ENCODE measurements at regions not wholly inside any gene's neighbourhood (a gene's known extent, or its start where the extent isn't known, plus 50 kb on each side); places are given as distances from the start of the nearest gene placed in this dataset.

DNA sequence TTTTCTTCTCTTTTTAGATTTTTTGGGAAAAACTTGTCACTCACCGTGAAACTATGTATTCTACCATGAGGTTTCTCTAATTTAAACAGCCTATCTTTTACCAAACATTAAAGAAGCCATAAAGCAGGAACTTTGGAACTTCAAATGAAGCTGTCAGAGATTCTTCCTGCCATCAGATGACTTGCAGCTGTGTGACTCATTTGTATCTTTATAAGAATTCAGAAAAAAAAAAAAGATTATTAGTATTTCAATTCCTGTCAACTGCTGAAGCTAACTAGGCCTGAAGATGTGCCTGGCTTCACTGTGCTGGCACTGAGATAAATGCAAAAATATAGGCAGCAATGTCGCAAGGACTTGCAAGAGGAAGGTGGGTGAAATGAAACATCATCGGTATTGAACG, 1399.1 kb upstream of the PIK3C3 start:
- Histone ChIP-seq H3K27ac (ENCODE audit: low read depth, low read length) (no peak overlapping the region), H3K36me3 (ENCODE audit: control insufficient read depth, low read length) (no peaks in the 10 kb centered on the region), H3K4me3 (ENCODE audit: low read length) (no peak overlapping the region), H3K4me1 (ENCODE audit: control insufficient read depth, low read length) (no peaks in the 10 kb centered on the region), H3F3A (ENCODE audit: control insufficient read depth, insufficient read depth) (no peaks in the 10 kb centered on the region), H4K20me1 (ENCODE audit: control insufficient read depth, insufficient read depth, low read depth, low read length) (no peaks in the 10 kb centered on the region), H3K9me3 (ENCODE audit: control insufficient read depth, insufficient read depth, low read length) (no peaks in the 10 kb centered on the region), H3K27me3 (ENCODE audit: control insufficient read depth, low read length) (no peaks in the 10 kb centered on the region), H3K79me2 (ENCODE audit: control insufficient read depth, low read length) (no peaks in the 10 kb centered on the region), H3K9me2 (replicated peaks; ENCODE audit: control insufficient read depth, low read length) (no peaks in the 10 kb centered on the region), H3K4me2 (ENCODE audit: low read length) (no peak overlapping the region)
- TF ChIP-seq EZH2phosphoT487 (IDR thresholded peaks at IDR 0.05; ENCODE audit: borderline replicate concordance, low read length): no peak
- TF ChIP-seq, protein P1, sequence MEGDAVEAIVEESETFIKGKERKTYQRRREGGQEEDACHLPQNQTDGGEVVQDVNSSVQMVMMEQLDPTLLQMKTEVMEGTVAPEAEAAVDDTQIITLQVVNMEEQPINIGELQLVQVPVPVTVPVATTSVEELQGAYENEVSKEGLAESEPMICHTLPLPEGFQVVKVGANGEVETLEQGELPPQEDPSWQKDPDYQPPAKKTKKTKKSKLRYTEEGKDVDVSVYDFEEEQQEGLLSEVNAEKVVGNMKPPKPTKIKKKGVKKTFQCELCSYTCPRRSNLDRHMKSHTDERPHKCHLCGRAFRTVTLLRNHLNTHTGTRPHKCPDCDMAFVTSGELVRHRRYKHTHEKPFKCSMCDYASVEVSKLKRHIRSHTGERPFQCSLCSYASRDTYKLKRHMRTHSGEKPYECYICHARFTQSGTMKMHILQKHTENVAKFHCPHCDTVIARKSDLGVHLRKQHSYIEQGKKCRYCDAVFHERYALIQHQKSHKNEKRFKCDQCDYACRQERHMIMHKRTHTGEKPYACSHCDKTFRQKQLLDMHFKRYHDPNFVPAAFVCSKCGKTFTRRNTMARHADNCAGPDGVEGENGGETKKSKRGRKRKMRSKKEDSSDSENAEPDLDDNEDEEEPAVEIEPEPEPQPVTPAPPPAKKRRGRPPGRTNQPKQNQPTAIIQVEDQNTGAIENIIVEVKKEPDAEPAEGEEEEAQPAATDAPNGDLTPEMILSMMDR (IDR thresholded peaks at IDR 0.05; ENCODE audit: low read depth, low read length, poor library complexity, severe bottlenecking): no peak

DNA sequence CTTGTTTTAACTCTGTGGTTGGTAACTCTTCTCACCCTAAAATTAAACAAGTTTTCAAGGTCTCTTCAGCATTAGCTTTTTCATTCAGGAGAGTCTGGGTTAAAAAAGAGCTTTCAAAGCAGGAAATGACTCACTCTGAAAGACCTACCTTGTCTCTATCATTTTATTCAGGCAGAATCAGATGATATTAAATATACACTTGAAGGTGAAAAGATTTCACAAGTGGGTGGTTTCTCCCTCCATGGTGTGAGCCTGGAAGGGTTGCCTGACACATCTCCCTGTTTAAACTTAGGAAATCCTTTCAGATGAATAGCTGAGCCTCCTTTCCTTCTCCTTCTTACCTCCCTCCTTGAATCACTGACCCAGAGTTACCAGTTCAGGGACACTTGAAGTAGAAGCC, 1402.0 kb upstream of the PIK3C3 start:
- H3K9me3 ChIP-seq (ENCODE audit: control insufficient read depth, insufficient read depth, low read length): no peaks in the 10 kb centered on the region; the same call in 1 of the 2 replicates
- no peaks in the 10 kb centered on the region for H3K27me3 ChIP-seq (ENCODE audit: control insufficient read depth, low read length)
- H3K4me2 ChIP-seq (ENCODE audit: low read length): no peak overlapping the region
- no peak for TF ChIP-seq EZH2phosphoT487 (IDR thresholded peaks at IDR 0.05; ENCODE audit: borderline replicate concordance, low read length)
- TF ChIP-seq, protein P1 (IDR thresholded peaks at IDR 0.05; ENCODE audit: low read depth, low read length, poor library complexity, severe bottlenecking): no peak
- no peaks in the 10 kb centered on the region for H3F3A ChIP-seq (ENCODE audit: control insufficient read depth, insufficient read depth)
- H3K4me1 ChIP-seq (ENCODE audit: control insufficient read depth, low read length): no peaks in the 10 kb centered on the region
- H3K27ac ChIP-seq (ENCODE audit: low read depth, low read length): no peak overlapping the region
- no peak overlapping the region for H3K4me3 ChIP-seq (ENCODE audit: low read length)
- H4K20me1 ChIP-seq (ENCODE audit: control insufficient read depth, insufficient read depth, low read depth, low read length): no peaks in the 10 kb centered on the region
- no peaks in the 10 kb centered on the region for H3K79me2 ChIP-seq (ENCODE audit: control insufficient read depth, low read length)
- no peaks in the 10 kb centered on the region for H3K36me3 ChIP-seq (ENCODE audit: control insufficient read depth, low read length)
- H3K9me2 ChIP-seq (replicated peaks; ENCODE audit: control insufficient read depth, low read length): no peaks in the 10 kb centered on the region

DNA sequence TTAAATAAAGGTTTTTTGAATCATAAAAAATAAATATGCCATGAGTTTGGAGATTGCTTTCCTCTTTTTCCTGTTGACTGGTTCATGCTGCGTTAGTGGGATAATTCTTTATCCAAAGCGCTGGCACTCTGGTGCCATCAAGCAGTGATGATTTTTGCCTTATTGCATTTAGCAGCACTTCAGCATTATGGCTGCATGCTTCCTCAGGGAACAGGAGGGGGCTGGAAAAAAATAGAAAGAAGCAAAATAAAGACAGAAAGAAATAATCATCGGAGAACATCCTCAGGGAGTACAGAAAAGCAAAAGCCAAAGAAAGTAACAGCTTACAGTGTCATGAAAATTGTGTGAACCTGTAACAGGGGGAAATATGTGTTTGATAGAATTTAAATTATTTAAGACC, 1408.2 kb upstream of the PIK3C3 start:
- no peak overlapping the region for H3K27ac ChIP-seq (ENCODE audit: low read depth, low read length)
- H4K20me1 ChIP-seq (ENCODE audit: control insufficient read depth, insufficient read depth, low read depth, low read length): no peaks in the 10 kb centered on the region
- H3F3A ChIP-seq (ENCODE audit: control insufficient read depth, insufficient read depth): no peaks in the 10 kb centered on the region
- no peaks in the 10 kb centered on the region for H3K79me2 ChIP-seq (ENCODE audit: control insufficient read depth, low read length)
- H3K9me2 ChIP-seq (replicated peaks; ENCODE audit: control insufficient read depth, low read length): no peaks in the 10 kb centered on the region
- no peak overlapping the region for H3K4me3 ChIP-seq (ENCODE audit: low read length)
- no peaks in the 10 kb centered on the region for H3K4me1 ChIP-seq (ENCODE audit: control insufficient read depth, low read length)
- H3K9me3 ChIP-seq (ENCODE audit: control insufficient read depth, insufficient read depth, low read length): no peaks in the 10 kb centered on the region; the same call in 1 of the 2 replicates
- no peaks in the 10 kb centered on the region for H3K27me3 ChIP-seq (ENCODE audit: control insufficient read depth, low read length)
- TF ChIP-seq, protein P1 (IDR thresholded peaks at IDR 0.05; ENCODE audit: low read depth, low read length, poor library complexity, severe bottlenecking): no peak
- no peak for TF ChIP-seq EZH2phosphoT487 (IDR thresholded peaks at IDR 0.05; ENCODE audit: borderline replicate concordance, low read length)
- H3K4me2 ChIP-seq (ENCODE audit: low read length): no peak overlapping the region
- no peaks in the 10 kb centered on the region for H3K36me3 ChIP-seq (ENCODE audit: control insufficient read depth, low read length)

DNA sequence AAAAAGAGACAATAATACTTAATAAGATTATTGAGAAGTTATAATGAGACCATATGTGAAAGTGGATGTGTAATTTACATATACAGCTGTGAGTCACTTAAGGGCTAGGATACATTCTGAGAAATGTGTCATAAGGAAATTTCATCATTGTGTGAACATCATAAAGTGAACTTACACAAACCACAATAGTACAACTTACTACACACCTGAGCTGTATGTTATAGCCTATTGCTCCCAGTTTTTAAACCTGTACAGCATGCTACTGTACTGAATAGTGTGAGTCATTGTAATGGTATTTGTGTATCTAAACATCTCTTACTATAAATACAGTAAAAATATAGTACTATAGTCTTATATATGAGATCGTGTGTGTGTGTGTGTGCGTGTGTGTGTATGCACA, 1420.3 kb upstream of the PIK3C3 start:
- no peaks in the 10 kb centered on the region for H3K4me1 ChIP-seq (ENCODE audit: control insufficient read depth, low read length)
- no peaks in the 10 kb centered on the region for H3K79me2 ChIP-seq (ENCODE audit: control insufficient read depth, low read length)
- H3K27ac ChIP-seq (ENCODE audit: low read depth, low read length): no peak overlapping the region
- H3K4me3 ChIP-seq (ENCODE audit: low read length): no peak overlapping the region
- H3K4me2 ChIP-seq (ENCODE audit: low read length): no peak overlapping the region
- H3K36me3 ChIP-seq (ENCODE audit: control insufficient read depth, low read length): no peaks in the 10 kb centered on the region
- no peaks in the 10 kb centered on the region for H3K27me3 ChIP-seq (ENCODE audit: control insufficient read depth, low read length)
- no peak for TF ChIP-seq EZH2phosphoT487 (IDR thresholded peaks at IDR 0.05; ENCODE audit: borderline replicate concordance, low read length)
- TF ChIP-seq, protein P1 (IDR thresholded peaks at IDR 0.05; ENCODE audit: low read depth, low read length, poor library complexity, severe bottlenecking): no peak
- no peaks in the 10 kb centered on the region for H3K9me3 ChIP-seq (ENCODE audit: control insufficient read depth, insufficient read depth, low read length)
- H3F3A ChIP-seq (ENCODE audit: control insufficient read depth, insufficient read depth): no peaks in the 10 kb centered on the region
- no peaks in the 10 kb centered on the region for H4K20me1 ChIP-seq (ENCODE audit: control insufficient read depth, insufficient read depth, low read depth, low read length)
- no peaks in the 10 kb centered on the region for H3K9me2 ChIP-seq (replicated peaks; ENCODE audit: control insufficient read depth, low read length)

All from DOHH2 (cell line).